Fibroblast of the aortic adventitia (primary cell): ENCODE measurements at regions not wholly inside any gene's neighbourhood (a gene's known extent, or its start where the extent isn't known, plus 50 kb on each side); places are given as distances from the start of the nearest gene placed in this dataset.

ENCODE experiments used
- DNase-seq: peaks from one replicate; pipeline ENCODE4 v3.0.0-alpha.2; 2010; ENCODE audit warnings: low read depth
- H3K4me3 ChIP-seq: 2 replicates; pipeline ENCODE4 v1.5.1; 2011; ENCODE audit warnings: low read depth, mild to moderate bottlenecking, control low read depth, low read length, moderate library complexity
- TF ChIP-seq, protein P1 (sequence below): IDR thresholded peaks from 2 replicates; pipeline ENCODE4 v1.5.1; 2011; ENCODE audit warnings: mild to moderate bottlenecking, low read length, control low read depth, inconsistent platforms; ENCODE audit not compliant: insufficient read depth

DNA sequence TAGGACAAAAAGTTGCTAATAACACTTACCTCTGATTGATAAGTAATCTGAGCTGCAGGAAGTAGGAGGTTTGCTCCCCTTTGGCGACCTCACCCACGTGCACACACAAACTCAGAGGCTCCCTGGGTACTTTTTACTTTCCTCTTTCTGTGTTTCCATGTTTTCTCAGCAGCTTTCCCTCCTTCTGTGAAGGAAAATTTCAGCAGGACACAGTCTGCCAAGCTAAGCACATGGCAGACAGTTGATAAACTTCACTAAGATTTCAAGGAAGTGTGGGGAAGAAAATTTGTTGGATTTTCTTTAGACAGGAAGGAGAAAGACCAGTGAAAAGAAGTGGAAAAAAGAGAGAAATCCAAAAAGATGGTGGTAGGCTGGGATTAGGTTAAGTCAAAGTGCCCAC, 215.5 kb upstream of the ARG1 start:
- no peak overlapping the region for H3K4me3 ChIP-seq
- no peak for DNase-seq
- TF ChIP-seq, protein P1, sequence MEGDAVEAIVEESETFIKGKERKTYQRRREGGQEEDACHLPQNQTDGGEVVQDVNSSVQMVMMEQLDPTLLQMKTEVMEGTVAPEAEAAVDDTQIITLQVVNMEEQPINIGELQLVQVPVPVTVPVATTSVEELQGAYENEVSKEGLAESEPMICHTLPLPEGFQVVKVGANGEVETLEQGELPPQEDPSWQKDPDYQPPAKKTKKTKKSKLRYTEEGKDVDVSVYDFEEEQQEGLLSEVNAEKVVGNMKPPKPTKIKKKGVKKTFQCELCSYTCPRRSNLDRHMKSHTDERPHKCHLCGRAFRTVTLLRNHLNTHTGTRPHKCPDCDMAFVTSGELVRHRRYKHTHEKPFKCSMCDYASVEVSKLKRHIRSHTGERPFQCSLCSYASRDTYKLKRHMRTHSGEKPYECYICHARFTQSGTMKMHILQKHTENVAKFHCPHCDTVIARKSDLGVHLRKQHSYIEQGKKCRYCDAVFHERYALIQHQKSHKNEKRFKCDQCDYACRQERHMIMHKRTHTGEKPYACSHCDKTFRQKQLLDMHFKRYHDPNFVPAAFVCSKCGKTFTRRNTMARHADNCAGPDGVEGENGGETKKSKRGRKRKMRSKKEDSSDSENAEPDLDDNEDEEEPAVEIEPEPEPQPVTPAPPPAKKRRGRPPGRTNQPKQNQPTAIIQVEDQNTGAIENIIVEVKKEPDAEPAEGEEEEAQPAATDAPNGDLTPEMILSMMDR, result no peak

DNA sequence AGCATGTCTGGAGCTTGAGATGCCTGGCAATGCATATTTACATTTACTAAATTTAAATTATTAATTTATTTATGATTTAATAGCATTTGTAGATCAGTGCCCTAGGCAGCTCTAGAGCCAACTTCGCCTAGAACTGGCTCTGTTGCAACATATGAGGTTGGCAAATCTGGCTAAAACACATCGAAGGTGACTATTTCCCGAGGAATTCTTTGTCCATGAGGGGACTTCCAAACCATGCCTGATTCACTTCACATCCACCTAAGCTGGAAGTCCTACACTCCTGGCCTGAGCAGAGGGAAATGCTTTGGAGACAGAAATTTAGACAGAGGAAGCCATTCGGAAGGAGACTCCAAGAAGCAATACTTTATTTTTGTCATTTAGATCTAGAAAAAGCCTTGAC, 211.0 kb upstream of the ARG1 start:
- DNase-seq, result no peak
- H3K4me3 ChIP-seq, result no peak overlapping the region
- TF ChIP-seq, protein P1, result no peak

DNA sequence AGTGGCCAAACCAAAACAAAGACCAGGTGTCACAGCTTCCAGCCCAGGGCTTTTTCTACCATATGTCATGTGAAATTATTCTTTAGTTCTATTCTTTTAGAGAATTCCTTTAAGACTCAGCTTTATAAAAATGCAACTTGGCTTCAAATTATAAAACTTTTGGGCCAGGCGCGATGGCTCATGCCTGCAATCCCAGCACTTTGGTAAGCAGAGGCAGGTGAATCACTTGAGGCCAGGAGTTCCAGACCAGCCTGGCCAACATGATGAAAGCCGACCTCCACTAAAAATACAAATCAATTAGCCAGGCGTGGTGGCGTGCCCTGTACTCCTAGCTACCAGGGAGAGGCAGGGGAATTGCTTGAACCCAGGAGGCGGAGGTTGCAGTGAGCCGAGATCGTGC, 210.3 kb upstream of the ARG1 start:
- DNase-seq, result no peak
- no peak overlapping the region for H3K4me3 ChIP-seq
- TF ChIP-seq, protein P1, result no peak

DNA sequence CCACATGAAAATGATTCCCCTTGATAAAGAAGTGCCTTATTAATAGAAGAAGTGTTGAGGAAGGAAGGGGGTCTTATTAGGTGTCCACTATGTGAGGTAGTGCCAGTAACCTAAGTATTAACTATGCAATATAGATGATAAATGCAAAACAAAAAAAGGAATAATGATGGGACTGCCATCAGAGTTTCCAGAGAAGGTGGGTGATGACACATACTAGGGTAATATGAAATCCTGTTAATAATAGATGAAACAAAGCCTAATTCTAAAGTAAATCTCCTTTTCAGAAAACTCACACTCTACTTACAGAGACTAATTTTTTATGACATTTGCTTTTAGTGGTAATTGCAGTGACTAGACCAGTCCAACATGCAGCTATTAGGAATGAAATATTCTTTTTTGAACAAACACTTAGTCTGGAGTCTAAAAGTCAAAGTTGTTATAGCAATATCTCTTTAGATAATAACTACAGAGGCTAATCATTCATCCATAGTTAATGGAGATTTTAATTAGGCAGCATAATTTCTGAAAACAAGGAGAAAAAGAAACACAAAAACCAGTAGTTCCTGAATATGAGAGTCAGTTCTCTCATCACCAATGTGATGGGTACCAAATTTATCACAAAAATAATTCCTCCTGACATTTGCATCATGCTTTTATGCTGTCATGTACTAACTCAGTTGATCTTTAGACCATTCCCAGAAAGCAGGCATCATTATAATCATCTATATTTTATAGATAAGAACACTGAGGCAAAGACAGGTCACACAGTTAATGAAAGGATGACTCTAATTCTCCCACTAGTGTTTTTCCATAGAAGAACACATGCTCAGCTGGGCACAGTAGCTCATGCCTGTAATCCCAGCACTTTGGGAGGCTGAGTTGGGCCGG, 208.8 kb upstream of the ARG1 start:
- H3K4me3 ChIP-seq, result no peak overlapping the region
- TF ChIP-seq, protein P1, result no peak
- no peak for DNase-seq

DNA sequence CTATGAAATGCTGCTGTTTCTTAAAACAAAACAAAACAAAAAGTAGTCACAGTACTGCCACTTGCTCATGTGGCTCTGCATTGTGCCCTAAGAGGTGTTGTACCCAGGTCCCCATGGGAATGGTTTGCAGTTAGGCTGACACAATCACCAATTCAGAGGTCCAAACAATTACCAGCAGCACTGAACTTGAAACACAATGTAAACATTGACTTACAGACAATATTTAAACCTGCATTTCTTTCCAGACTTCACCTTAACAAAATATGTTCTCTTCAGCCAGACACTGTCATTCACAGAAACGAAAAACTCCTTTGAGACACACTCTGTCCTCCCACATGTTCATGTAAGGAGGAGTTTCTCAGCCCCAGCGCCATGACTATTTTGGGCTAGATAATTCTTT, 206.8 kb upstream of the ARG1 start:
- DNase-seq, result no peak
- TF ChIP-seq, protein P1, result no peak
- H3K4me3 ChIP-seq, result no peak overlapping the region

DNA sequence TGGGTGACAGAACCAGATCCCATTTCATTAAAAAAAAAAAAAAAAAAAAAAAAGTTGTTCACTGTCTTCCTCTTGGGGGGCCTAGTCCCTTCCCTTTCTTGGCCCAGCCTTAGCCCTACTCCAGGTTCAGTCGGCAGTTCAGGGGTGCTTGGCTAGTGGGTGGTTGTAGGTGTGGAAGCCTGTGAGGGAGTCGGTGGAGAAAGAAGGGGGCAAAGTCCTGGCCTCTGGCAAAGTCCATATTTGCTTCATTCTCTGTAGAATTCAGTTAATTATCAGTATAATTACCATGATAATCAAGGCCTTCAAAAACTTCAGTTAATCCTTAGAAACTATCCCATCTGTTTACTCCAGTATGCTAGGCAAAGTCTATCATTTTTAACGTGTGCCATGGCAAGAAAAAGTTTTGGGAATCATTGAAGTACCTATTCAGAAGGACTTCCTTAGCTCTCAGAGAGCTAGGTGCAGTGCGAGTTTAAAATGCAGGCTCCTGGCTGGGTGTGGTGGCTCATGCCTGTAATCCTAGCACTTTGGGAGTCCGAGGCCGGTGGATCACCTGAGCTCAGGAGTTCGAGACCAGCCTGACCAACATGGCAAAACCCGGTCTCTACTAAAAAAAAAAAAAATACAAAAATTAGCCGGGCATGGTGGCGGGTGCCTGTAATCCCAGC, 205.7 kb upstream of the ARG1 start:
- DNase-seq, result no peak
- H3K4me3 ChIP-seq, result no peak overlapping the region
- TF ChIP-seq, protein P1, result no peak
